ENCODE measurements at regions not wholly inside any gene's neighbourhood (a gene's known extent, or its start where the extent isn't known, plus 50 kb on each side); places are given as distances from the start of the nearest gene placed in this dataset.
A peak's percentile ranks its signal among the peaks of the same experiment; 100 is the strongest.

DNA sequence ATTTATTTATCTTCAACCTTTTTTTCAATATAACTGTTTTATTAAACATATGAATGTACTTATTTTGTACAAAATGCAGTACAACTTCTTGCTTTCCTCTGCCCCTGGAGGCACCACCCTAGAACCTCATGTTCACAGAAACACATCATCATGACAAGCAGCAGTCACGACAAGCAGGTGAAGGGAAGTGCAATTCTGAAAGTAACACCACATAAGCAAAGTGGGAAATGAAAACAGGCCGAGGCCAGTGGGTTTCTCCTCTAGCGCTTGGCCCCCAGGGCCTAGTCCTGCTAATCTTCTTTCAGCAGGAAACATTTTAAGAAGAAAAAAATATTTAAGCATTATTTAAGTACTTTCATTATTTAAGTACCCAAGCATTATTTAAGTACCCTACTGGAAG, 598.1 kb downstream of the SH2D4B start:
- TF ChIP-seq SPI1 (IDR thresholded peaks at IDR 0.05; ENCODE audit: low read depth, low read length): peak; percentile 82
- TF ChIP-seq TAF1 (IDR thresholded peaks at IDR 0.05; ENCODE audit: low read depth, low read length): no peak
- DNase-seq (ENCODE audit: insufficient read length, low spot score): no peak

DNA sequence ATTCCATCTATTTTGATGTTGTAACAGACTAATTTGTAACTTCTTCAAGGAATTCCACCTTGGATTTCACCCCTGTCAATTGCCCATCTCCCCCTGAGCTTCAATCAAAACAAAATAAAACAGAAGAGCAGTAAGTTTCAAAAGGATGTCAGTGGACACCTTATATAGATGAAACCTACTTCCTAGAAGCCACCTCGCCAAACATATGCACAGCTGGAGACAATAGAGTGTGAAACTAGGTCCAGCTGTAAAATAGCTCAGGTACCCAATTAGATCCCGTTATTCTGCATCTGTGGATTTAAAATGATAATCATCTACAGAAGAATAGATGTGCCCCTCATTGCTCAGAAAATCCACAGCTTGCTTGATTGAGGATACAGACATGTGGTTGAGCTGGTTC, 598.6 kb downstream of the SH2D4B start:
- TF ChIP-seq PAX5 (IDR thresholded peaks at IDR 0.05; ENCODE audit: insufficient read depth, low read length, severe bottlenecking) (no peak), POU2F2 (IDR thresholded peaks at IDR 0.05; ENCODE audit: low read depth, low read length) (no peak), POLR2A (IDR thresholded peaks at IDR 0.05; ENCODE audit: low read depth, low read length) (no peak), TAF1 (IDR thresholded peaks at IDR 0.05; ENCODE audit: low read depth, low read length) (no peak), POLR2AphosphoS5 (IDR thresholded peaks at IDR 0.05; ENCODE audit: low read depth, low read length) (no peak), SPI1 (IDR thresholded peaks at IDR 0.05; ENCODE audit: low read depth, low read length) (no peak)
- DNase-seq (ENCODE audit: insufficient read length, low spot score) (no peak), FAIRE-seq (no peak)

More for the DNA sequence above, 598.1 kb downstream of the SH2D4B start:
- no peak for FAIRE-seq

GRCh38 chr10:81145975-81146374, 608.3 kb downstream of the SH2D4B start:
- no peak for TF ChIP-seq TAF1 (IDR thresholded peaks at IDR 0.05; ENCODE audit: low read depth, low read length)
- no peak for TF ChIP-seq POLR2AphosphoS5 (IDR thresholded peaks at IDR 0.05; ENCODE audit: low read depth, low read length)
- no peak for TF ChIP-seq SPI1 (IDR thresholded peaks at IDR 0.05; ENCODE audit: low read depth, low read length)
- TF ChIP-seq PAX5 (IDR thresholded peaks at IDR 0.05; ENCODE audit: insufficient read depth, low read length, severe bottlenecking): no peak
- no peak for TF ChIP-seq POU2F2 (IDR thresholded peaks at IDR 0.05; ENCODE audit: low read depth, low read length)
- no peak for TF ChIP-seq POLR2A (IDR thresholded peaks at IDR 0.05; ENCODE audit: low read depth, low read length)
- no peak for FAIRE-seq
- DNase-seq (ENCODE audit: insufficient read length, low spot score): no peak

DNA sequence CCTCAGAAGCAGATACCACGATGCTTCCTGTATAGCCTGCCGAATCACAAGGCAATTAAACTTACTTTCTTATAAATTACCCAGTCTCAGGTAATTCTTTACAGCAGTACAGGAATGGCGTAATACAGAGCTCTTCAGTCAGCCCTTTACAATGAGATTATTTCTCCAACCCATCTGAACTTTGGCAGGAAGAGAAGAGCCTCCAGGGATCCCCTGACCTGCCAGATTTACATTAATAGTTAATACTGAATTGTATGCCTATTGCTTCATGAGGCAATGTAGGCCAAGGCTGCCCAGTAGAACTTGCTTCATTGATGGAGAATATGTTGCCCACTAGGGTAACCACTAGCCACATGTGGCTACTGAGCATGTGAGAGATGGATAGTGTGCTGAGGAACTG, 608.7 kb downstream of the SH2D4B start:
- no peak for TF ChIP-seq TAF1 (IDR thresholded peaks at IDR 0.05; ENCODE audit: low read depth, low read length)
- no peak for TF ChIP-seq PAX5 (IDR thresholded peaks at IDR 0.05; ENCODE audit: insufficient read depth, low read length, severe bottlenecking)
- TF ChIP-seq POU2F2 (IDR thresholded peaks at IDR 0.05; ENCODE audit: low read depth, low read length): no peak
- no peak for TF ChIP-seq POLR2A (IDR thresholded peaks at IDR 0.05; ENCODE audit: low read depth, low read length)
- no peak for TF ChIP-seq POLR2AphosphoS5 (IDR thresholded peaks at IDR 0.05; ENCODE audit: low read depth, low read length)
- TF ChIP-seq SPI1 (IDR thresholded peaks at IDR 0.05; ENCODE audit: low read depth, low read length): no peak
- DNase-seq (ENCODE audit: insufficient read length, low spot score): no peak
- no peak for FAIRE-seq

DNA sequence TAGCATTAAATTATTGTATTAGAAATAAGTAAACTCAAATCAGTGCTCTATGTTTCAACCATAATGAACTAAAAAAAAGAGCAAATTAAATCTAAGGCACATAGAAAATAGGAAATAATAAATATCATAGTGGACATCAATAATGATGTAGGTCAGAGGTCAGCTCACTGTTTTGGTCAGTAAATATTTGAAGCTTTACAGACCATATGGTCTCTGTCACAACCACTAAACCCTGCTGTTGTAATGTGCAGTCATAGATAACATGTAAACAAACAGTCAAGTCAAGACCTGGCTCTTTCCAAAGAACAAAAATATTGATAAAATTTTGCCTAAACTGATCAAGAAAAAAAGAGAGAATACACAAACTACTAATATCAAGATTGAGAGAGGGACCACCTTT, 615.0 kb downstream of the SH2D4B start:
- FAIRE-seq (no peak), DNase-seq (ENCODE audit: insufficient read length, low spot score) (no peak)
- no peak for TF ChIP-seq TAF1 (IDR thresholded peaks at IDR 0.05; ENCODE audit: low read depth, low read length)
- no peak for TF ChIP-seq POLR2A (IDR thresholded peaks at IDR 0.05; ENCODE audit: low read depth, low read length)
- TF ChIP-seq POU2F2 (IDR thresholded peaks at IDR 0.05; ENCODE audit: low read depth, low read length): no peak
- TF ChIP-seq POLR2AphosphoS5 (IDR thresholded peaks at IDR 0.05; ENCODE audit: low read depth, low read length): no peak
- TF ChIP-seq PAX5 (IDR thresholded peaks at IDR 0.05; ENCODE audit: insufficient read depth, low read length, severe bottlenecking): no peak
- no peak for TF ChIP-seq SPI1 (IDR thresholded peaks at IDR 0.05; ENCODE audit: low read depth, low read length)

DNA sequence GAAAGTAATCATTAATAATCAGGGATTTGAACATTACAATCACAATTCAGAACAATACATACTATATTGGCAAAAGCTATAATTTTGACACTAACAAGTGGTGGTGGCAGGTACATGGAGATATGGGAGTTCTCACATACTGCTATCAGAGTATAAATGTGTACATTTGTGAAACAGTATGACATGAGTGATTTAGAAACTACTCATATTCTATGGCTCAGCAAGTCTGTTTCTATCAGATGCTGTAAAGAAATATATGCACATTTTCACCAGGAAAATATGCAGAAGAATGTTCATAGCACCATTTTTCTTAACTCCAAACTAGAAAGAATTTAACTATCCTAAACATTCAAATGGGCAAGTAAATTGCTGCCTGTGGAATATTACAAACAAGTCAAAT, 620.0 kb downstream of the SH2D4B start:
- no peak for TF ChIP-seq POLR2AphosphoS5 (IDR thresholded peaks at IDR 0.05; ENCODE audit: low read depth, low read length)
- no peak for TF ChIP-seq PAX5 (IDR thresholded peaks at IDR 0.05; ENCODE audit: insufficient read depth, low read length, severe bottlenecking)
- TF ChIP-seq SPI1 (IDR thresholded peaks at IDR 0.05; ENCODE audit: low read depth, low read length): no peak
- no peak for TF ChIP-seq TAF1 (IDR thresholded peaks at IDR 0.05; ENCODE audit: low read depth, low read length)
- no peak for TF ChIP-seq POLR2A (IDR thresholded peaks at IDR 0.05; ENCODE audit: low read depth, low read length)
- no peak for TF ChIP-seq POU2F2 (IDR thresholded peaks at IDR 0.05; ENCODE audit: low read depth, low read length)
- DNase-seq (ENCODE audit: insufficient read length, low spot score) (no peak), FAIRE-seq (no peak)

DNA sequence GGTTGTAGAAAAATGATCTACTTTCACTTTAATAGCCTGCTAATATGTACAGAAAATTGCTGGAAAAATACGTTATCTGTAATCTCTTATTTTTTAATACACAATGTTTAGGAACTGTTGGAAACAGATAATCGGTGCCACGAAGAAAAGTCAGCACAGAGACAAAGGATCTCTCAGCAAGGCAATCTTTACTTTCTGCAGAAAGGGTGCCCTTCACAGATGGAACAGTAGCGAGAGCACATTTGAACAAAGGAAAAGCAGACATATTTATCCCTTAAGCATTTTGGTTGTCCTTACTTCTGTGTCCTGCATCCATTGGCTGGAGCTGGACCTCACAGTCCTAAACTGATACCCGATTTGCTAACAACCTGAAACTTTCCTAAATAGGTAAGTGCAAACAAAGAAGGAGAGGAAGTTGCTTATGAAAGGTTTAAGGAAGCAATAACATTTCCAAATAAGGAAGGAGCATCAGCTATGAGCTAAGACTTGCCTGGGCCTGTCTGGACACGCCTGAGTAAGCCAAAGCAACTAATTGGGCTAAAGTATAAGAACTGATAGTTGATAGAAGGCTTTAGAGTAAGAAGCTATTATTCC, 640.0 kb downstream of the SH2D4B start:
- FAIRE-seq (no peak), DNase-seq (ENCODE audit: insufficient read length, low spot score) (no peak)
- TF ChIP-seq POLR2A (IDR thresholded peaks at IDR 0.05; ENCODE audit: low read depth, low read length) (no peak), SPI1 (IDR thresholded peaks at IDR 0.05; ENCODE audit: low read depth, low read length) (no peak), TAF1 (IDR thresholded peaks at IDR 0.05; ENCODE audit: low read depth, low read length) (no peak)

DNA sequence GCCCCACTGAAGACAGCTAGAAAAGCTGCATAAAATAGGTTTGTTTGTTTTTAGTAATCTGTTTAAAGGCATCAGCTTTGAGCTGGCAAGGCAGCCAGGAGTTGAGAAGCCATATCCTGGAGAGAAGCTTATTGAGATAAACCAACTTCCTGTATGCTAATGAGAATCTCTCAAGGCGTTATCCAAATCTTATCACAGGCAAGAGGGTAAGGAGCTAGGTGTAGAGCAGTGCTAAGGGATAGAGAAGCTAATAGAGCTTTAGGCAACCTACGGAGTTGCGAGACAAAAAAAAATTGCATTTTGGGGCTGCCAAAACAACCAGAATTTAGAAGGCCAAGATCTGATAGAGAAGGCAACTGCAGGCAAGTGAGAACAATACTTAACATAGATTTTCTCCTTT, 641.6 kb downstream of the SH2D4B start:
- TF ChIP-seq POU2F2 (IDR thresholded peaks at IDR 0.05; ENCODE audit: low read depth, low read length) (no peak), PAX5 (IDR thresholded peaks at IDR 0.05; ENCODE audit: insufficient read depth, low read length, severe bottlenecking) (no peak), POLR2AphosphoS5 (IDR thresholded peaks at IDR 0.05; ENCODE audit: low read depth, low read length) (no peak), SPI1 (IDR thresholded peaks at IDR 0.05; ENCODE audit: low read depth, low read length) (no peak), TAF1 (IDR thresholded peaks at IDR 0.05; ENCODE audit: low read depth, low read length) (no peak), POLR2A (IDR thresholded peaks at IDR 0.05; ENCODE audit: low read depth, low read length) (no peak)
- DNase-seq (ENCODE audit: insufficient read length, low spot score): no peak
- FAIRE-seq: no peak

- FAIRE-seq: peak; percentile 48
- DNase-seq (ENCODE audit: insufficient read length, low spot score): no peak
- no peak for TF ChIP-seq PAX5 (IDR thresholded peaks at IDR 0.05; ENCODE audit: insufficient read depth, low read length, severe bottlenecking)
- no peak for TF ChIP-seq POLR2AphosphoS5 (IDR thresholded peaks at IDR 0.05; ENCODE audit: low read depth, low read length)
- TF ChIP-seq POLR2A (IDR thresholded peaks at IDR 0.05; ENCODE audit: low read depth, low read length): no peak
- no peak for TF ChIP-seq SPI1 (IDR thresholded peaks at IDR 0.05; ENCODE audit: low read depth, low read length)
- no peak for TF ChIP-seq POU2F2 (IDR thresholded peaks at IDR 0.05; ENCODE audit: low read depth, low read length)
- no peak for TF ChIP-seq TAF1 (IDR thresholded peaks at IDR 0.05; ENCODE audit: low read depth, low read length)
These were observed 642.2 kb downstream of the SH2D4B start for GRCh38 chr10:81179805-81180452.

DNA sequence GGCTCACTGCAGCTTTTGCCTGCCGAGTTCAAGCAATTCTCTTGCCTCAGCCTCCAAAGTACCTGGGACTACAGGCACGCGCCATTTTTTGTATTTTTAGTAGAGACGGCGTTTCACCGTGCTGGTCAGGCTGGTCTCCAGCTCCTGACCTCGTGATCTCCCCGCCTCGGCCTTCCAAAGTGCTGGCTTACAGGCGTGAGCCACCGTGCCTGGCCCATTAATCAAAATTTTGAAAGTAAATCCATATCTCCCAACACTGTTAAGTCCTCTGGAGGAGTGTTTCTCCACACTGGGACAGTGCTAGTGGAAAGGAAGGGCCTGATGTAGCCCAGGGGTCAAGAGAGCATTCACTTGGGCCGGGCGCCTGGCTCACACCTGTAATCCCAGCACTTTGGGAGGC, 644.6 kb downstream of the SH2D4B start:
- FAIRE-seq: no peak
- TF ChIP-seq SPI1 (IDR thresholded peaks at IDR 0.05; ENCODE audit: low read depth, low read length) (no peak), POLR2AphosphoS5 (IDR thresholded peaks at IDR 0.05; ENCODE audit: low read depth, low read length) (no peak), TAF1 (IDR thresholded peaks at IDR 0.05; ENCODE audit: low read depth, low read length) (no peak), POU2F2 (IDR thresholded peaks at IDR 0.05; ENCODE audit: low read depth, low read length) (no peak), PAX5 (IDR thresholded peaks at IDR 0.05; ENCODE audit: insufficient read depth, low read length, severe bottlenecking) (no peak), POLR2A (IDR thresholded peaks at IDR 0.05; ENCODE audit: low read depth, low read length) (no peak)
- DNase-seq (ENCODE audit: insufficient read length, low spot score): no peak

Data from GM12891 (cell line).